GM21526 (cell line): ENCODE measurements at regions not wholly inside any gene's neighbourhood (a gene's known extent, or its start where the extent isn't known, plus 50 kb on each side); places are given as distances from the start of the nearest gene placed in this dataset.

Experiments used
- ATAC-seq: cut with Tn5 transposase; IDR thresholded peaks from one replicate; pipeline ENCODE4 v1.9.1; 2021; ENCODE audit warnings: moderate library complexity; ENCODE audit not compliant: unreplicated experiment, low FRiP score

- no peak for ATAC-seq
Measured at GRCh38 chr2:167900435-167901114, 346.8 kb downstream of the STK39 start.

GRCh38 chr2:167898340-167898739 is 349.1 kb downstream of the STK39 start:
- no peak for ATAC-seq

GRCh38 chr2:167891841-167892240 is 355.6 kb downstream of the STK39 start:
- no peak for ATAC-seq

- ATAC-seq: no peak
Measured at GRCh38 chr2:167890739-167891138, 356.7 kb downstream of the STK39 start.

GRCh38 chr2:167880415-167880814 is 367.0 kb downstream of the STK39 start:
- ATAC-seq: no peak

GRCh38 chr2:167875529-167875928 is 371.9 kb downstream of the STK39 start:
- no peak for ATAC-seq

- no peak for ATAC-seq
Measured at GRCh38 chr2:167874812-167875211, 372.6 kb downstream of the STK39 start.

GRCh38 chr2:167871286-167871685 is 376.1 kb downstream of the STK39 start:
- ATAC-seq: no peak

GRCh38 chr2:167869200-167869599 is 378.2 kb downstream of the STK39 start:
- ATAC-seq: no peak

- no peak for ATAC-seq
Measured at GRCh38 chr2:167863377-167863776, 384.0 kb downstream of the STK39 start.

- ATAC-seq: peak; percentile 60
Measured at GRCh38 chr2:167862782-167863181, 384.6 kb downstream of the STK39 start.

- ATAC-seq: no peak
Measured at GRCh38 chr2:167862296-167862695, 385.1 kb downstream of the STK39 start.

GRCh38 chr2:167861574-167862193 is 385.7 kb downstream of the STK39 start:
- no peak for ATAC-seq

- ATAC-seq: no peak
Measured at GRCh38 chr2:167860082-167860481, 387.3 kb downstream of the STK39 start.

GRCh38 chr2:167859676-167860075 is 387.7 kb downstream of the STK39 start:
- ATAC-seq: no peak

GRCh38 chr2:167858086-167858485 is 389.3 kb downstream of the STK39 start:
- no peak for ATAC-seq

- no peak for ATAC-seq
Measured at GRCh38 chr2:167857416-167857815, 390.0 kb downstream of the STK39 start.

- no peak for ATAC-seq
Measured at GRCh38 chr2:167856190-167856589, 391.2 kb downstream of the STK39 start.

- no peak for ATAC-seq
Measured at GRCh38 chr2:167855211-167855610, 392.2 kb downstream of the STK39 start.

GRCh38 chr2:167853717-167854116 is 393.7 kb downstream of the STK39 start:
- ATAC-seq: no peak

GRCh38 chr2:167851876-167852275 is 395.5 kb downstream of the STK39 start:
- ATAC-seq: no peak

GRCh38 chr2:167851323-167851860 is 396.0 kb downstream of the STK39 start:
- ATAC-seq: no peak
